ENCODE measurements at regions not wholly inside any gene's neighbourhood (a gene's known extent, or its start where the extent isn't known, plus 50 kb on each side); places are given as distances from the start of the nearest gene placed in this dataset.

GRCh38 chrX:40385682-40386081 is 195.1 kb upstream of the ATP6AP2 start:
- TF ChIP-seq POLR2AphosphoS5 (IDR thresholded peaks at IDR 0.05; ENCODE audit: insufficient read depth, low read depth, low read length) (no peak), JUN (IDR thresholded peaks at IDR 0.05; ENCODE audit: borderline replicate concordance, insufficient read depth, insufficient read length, low read depth) (no peak), POLR2A (IDR thresholded peaks at IDR 0.05; ENCODE audit: low read depth, low read length) (no peak), GATA2 (IDR thresholded peaks at IDR 0.05; ENCODE audit: insufficient read depth, insufficient read length, low read depth, low read length) (no peak), CTCF (IDR thresholded peaks at IDR 0.05; ENCODE audit: extremely low read depth in 1 of 2, insufficient read depth in 1 of 2, low read depth in 1 of 2, low read length in 2 of 2) (no peak), FOS (IDR thresholded peaks at IDR 0.05; ENCODE audit: borderline replicate concordance, insufficient read depth, low read length) (no peak), MYC (IDR thresholded peaks at IDR 0.05; ENCODE audit: low read depth, low read length) (no peak), EZH2 (IDR thresholded peaks at IDR 0.05; ENCODE audit: borderline replicate concordance, low read depth, low read length, severe bottlenecking) (no peak)

Data from endothelial cell of umbilical vein (primary cell).